Suprapubic skin (tissue), 4 donors: ENCODE measurements at regions not wholly inside any gene's neighbourhood (a gene's known extent, or its start where the extent isn't known, plus 50 kb on each side); places are given as distances from the start of the nearest gene placed in this dataset.

Experiments
- CTCF ChIP-seq, 2 donors: fragments of 200-600 bp in 1 of 2; fragments of 450-650 bp in 1 of 2; sonication (generic) in 1 of 2; IDR thresholded peaks; one replicate each; pipeline ENCODE4 v1.5.1; 2016 to 2019; ENCODE audit warnings: antibody characterized with exemption in 2 of 2, mild to moderate bottlenecking in 1 of 2, moderate library complexity in 1 of 2
- POLR2A ChIP-seq, 2 donors: fragments of 450-650 bp; IDR thresholded peaks; one replicate each; pipeline ENCODE4 v1.6.1; 2017; ENCODE audit warnings: antibody characterized with exemption in 2 of 2, mild to moderate bottlenecking in 2 of 2, moderate library complexity in 2 of 2
- POLR2AphosphoS5 ChIP-seq, 3 donors: sonication (generic); formaldehyde crosslinking; IDR thresholded peaks; one replicate each; pipeline ENCODE4 v1.6.1; 2017; ENCODE audit warnings: antibody characterized with exemption in 3 of 3

- TF ChIP-seq CTCF (IDR thresholded peaks at IDR 0.05): no peak
- no peak for TF ChIP-seq POLR2A (IDR thresholded peaks at IDR 0.05)
- no peak for TF ChIP-seq POLR2AphosphoS5 (IDR thresholded peaks at IDR 0.05)
Observed at GRCh38 chr10:125482108-125482507, 200.9 kb downstream of the TEX36 start.
